ENCODE measurements at regions not wholly inside any gene's neighbourhood (a gene's known extent, or its start where the extent isn't known, plus 50 kb on each side); places are given as distances from the start of the nearest gene placed in this dataset.
"Not testable (repeated sequence)": the region's sequence is repeated elsewhere in the genome, so short reads cannot be mapped to it uniquely, and the experiment has no call there.

GRCh38 chr17:77611791-77612502 lies 346.6 kb upstream of the TNRC6C start:
- DNase-seq (ENCODE audit: low read depth): peak; percentile 29

- DNase-seq (ENCODE audit: low read depth): no peak
Measured at GRCh38 chr17:77613218-77613617, 345.3 kb upstream of the TNRC6C start.

- no peak for DNase-seq (ENCODE audit: low read depth)
Measured at GRCh38 chr17:77613627-77614026, 344.9 kb upstream of the TNRC6C start.

- no peak for DNase-seq (ENCODE audit: low read depth)
Measured at GRCh38 chr17:77615703-77616253, 342.7 kb upstream of the TNRC6C start.

GRCh38 chr17:77616254-77616731 lies 342.2 kb upstream of the TNRC6C start:
- DNase-seq (ENCODE audit: low read depth): peak; percentile 26

- DNase-seq (ENCODE audit: low read depth): no peak
Measured at GRCh38 chr17:77617516-77617915, 341.0 kb upstream of the TNRC6C start.

GRCh38 chr17:77618173-77618572 lies 340.3 kb upstream of the TNRC6C start:
- no peak for DNase-seq (ENCODE audit: low read depth)

- DNase-seq (ENCODE audit: low read depth): no peak
Measured at GRCh38 chr17:77618731-77619130, 339.8 kb upstream of the TNRC6C start.

GRCh38 chr17:77619326-77619725 lies 339.2 kb upstream of the TNRC6C start:
- no peak for DNase-seq (ENCODE audit: low read depth)

GRCh38 chr17:77619851-77620250 lies 338.7 kb upstream of the TNRC6C start:
- DNase-seq (ENCODE audit: low read depth): no peak

- DNase-seq (ENCODE audit: low read depth): no peak
Measured at GRCh38 chr17:77620282-77620681, 338.2 kb upstream of the TNRC6C start.

GRCh38 chr17:77622084-77622483 lies 336.4 kb upstream of the TNRC6C start:
- not testable (repeated sequence) for DNase-seq (ENCODE audit: low read depth)

GRCh38 chr17:77622647-77623046 lies 335.9 kb upstream of the TNRC6C start:
- DNase-seq (ENCODE audit: low read depth): no peak

- DNase-seq (ENCODE audit: low read depth): not testable (repeated sequence)
Measured at GRCh38 chr17:77623321-77623720, 335.2 kb upstream of the TNRC6C start.

- DNase-seq (ENCODE audit: low read depth): no peak
Measured at GRCh38 chr17:77628035-77628434, 330.5 kb upstream of the TNRC6C start.

- DNase-seq (ENCODE audit: low read depth): not testable (repeated sequence)
Measured at GRCh38 chr17:77629284-77629683, 329.2 kb upstream of the TNRC6C start.

- no peak for DNase-seq (ENCODE audit: low read depth)
Measured at GRCh38 chr17:77631307-77631706, 327.2 kb upstream of the TNRC6C start.

- DNase-seq (ENCODE audit: low read depth): no peak
Measured at GRCh38 chr17:77632619-77633018, 325.9 kb upstream of the TNRC6C start.

GRCh38 chr17:77634710-77635109 lies 323.8 kb upstream of the TNRC6C start:
- no peak for DNase-seq (ENCODE audit: low read depth)

- DNase-seq (ENCODE audit: low read depth): no peak
Measured at GRCh38 chr17:77635176-77635575, 323.3 kb upstream of the TNRC6C start.

GRCh38 chr17:77635785-77636184 lies 322.7 kb upstream of the TNRC6C start:
- DNase-seq (ENCODE audit: low read depth): not testable (repeated sequence)

GRCh38 chr17:77636835-77637817 lies 321.4 kb upstream of the TNRC6C start:
- no peak for DNase-seq (ENCODE audit: low read depth)

All from Daoy (cell line).